ENCODE measurements at regions not wholly inside any gene's neighbourhood (a gene's known extent, or its start where the extent isn't known, plus 50 kb on each side); places are given as distances from the start of the nearest gene placed in this dataset.

DNA sequence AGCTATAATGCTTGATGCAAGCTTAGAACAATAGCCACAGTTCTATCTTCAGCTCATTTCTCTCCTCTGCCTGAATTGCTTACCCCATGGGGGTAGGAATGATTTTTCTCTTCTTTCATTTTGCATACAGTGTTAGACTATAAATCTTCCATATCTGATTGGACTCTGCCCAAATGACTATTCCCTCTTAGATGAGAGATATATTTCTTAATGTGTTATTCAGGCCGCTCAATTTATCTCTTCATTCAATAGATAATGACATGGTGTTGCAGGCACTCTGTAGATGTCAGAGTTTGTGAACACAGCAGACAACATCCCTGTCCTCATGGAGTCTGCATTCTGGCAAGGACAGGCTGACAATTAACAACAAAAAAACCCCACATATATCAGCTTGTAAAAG is 443.7 kb upstream of the CELF4 start:
- no peak for DNase-seq (ENCODE audit: low read depth, low spot score)

DNA sequence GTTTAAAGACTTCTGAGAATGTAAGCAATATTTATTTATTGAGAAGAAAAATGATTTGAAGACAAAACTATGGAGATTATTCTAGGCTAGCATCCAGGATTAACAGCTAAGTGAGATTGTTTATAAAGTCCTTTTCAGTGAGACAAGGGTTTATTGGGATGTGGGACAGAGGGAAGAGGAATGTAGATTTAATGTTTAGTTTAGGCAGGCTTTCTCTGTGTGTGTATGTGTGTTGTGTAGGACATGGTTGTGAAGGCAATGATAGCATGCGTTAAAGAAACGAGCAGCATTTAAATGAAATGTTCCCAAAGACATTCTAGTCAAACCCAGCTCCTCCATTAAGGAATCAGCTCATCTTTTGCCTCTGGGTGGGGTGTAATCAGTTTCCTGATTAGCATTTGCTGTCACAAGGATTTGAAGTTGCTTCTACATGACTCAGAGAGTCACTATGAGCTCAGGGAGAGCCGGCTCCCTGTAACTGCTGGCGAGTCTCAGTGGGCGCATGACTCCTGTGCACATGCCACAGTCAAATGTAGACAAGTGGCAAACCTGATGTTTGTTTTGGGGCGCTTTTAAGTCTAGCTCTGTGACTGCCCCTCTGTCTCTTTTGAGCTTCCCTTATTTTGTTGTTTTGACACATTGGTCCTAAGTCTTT is 442.2 kb upstream of the CELF4 start:
- DNase-seq (ENCODE audit: low read depth, low spot score), result no peak

DNA sequence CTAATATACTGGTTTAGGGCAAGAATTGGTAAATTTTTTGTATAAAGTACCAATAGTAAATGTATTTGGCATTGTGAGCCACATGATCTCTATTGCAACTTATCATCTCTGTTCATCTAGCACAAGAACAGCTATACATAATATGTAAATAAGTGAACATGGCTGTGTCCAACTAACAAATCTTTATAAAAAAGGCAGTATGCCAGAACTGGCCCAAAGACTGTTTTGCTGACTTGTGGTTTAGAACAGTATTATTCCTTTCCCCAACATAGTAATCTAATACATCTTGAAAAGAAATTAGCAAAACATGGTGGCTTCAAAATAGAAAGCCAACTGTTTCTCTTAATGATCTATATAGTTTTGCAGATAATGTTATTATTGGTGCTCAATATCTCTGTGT is 441.4 kb upstream of the CELF4 start:
- DNase-seq (ENCODE audit: low read depth, low spot score), result no peak

DNA sequence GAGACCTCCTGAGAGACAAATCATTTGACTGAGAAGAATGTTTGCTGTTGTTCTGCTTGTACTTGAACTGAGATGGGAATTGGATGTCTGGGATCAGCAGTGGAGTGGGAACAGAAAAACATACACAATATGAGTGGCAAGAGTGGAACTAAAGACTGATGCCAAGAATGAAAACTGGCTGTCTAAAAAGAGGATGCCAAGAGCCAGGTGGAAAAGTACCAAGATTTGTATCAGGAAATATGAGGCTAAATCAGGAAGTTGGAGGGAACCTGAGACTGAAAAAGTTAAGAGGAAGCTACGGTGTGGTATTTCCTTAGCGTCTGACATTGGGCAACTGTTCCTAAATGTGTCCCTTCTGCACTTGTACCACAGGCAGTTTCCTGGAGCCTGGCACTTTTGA is 440.9 kb upstream of the CELF4 start:
- DNase-seq (ENCODE audit: low read depth, low spot score), result no peak

DNA sequence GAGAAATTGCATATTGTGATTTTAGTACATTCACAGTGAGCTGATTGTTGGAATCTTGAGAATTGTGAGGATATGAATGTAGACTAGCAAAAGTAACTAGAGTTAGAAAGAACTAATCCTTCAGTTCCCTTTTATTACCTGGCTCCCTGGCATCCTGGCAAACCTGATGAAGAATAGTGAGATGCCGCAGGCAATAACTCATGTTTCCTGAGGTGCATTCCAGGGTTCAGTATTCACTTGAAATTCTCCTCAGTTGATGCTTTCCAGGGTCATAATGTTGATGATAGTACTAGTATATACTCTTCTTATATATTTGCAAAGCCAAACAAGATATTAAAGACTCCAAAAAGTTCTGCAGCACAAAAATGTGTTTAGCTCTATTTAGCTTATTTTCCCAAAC is 432.1 kb upstream of the CELF4 start:
- DNase-seq (ENCODE audit: low read depth, low spot score), result no peak

DNA sequence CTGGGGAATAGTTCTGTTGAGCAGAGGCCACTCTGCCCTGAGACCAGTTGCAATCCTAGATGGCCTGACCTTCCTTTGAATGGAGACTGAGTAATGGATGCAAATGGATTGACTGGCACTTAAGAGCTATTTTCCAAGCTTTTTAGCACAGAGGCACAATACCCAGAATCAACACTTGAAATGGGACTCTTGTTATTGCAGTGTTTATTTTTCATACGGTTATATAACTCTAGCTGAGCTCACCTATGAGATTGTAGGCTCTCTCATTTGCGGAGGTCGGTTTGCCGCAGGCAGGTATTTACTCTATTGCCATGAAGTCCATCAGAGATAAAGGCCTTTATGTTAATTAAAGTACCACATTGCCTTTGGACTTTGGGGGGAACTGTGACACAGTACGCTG is 422.3 kb upstream of the CELF4 start:
- no peak for DNase-seq (ENCODE audit: low read depth, low spot score)

DNA sequence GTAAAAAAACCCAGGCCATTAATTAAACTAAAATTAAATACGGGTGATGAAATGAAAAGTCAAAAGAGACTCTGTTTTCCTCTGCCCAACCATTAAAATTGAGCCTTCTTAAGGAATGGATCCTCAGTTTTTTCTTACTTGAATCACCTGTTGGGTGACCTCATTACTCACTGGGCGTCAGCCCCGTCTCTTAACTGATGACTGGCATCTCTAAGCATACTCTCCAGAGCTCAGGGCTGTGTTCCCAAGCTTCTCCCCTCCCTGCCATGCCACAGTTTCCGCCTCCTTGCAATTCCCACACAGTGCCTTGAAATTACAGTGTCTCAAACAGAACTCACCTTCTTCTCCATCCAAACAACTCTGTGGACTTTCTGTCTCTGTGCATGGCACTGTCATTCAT is 421.1 kb upstream of the CELF4 start:
- no peak for DNase-seq (ENCODE audit: low read depth, low spot score)

DNA sequence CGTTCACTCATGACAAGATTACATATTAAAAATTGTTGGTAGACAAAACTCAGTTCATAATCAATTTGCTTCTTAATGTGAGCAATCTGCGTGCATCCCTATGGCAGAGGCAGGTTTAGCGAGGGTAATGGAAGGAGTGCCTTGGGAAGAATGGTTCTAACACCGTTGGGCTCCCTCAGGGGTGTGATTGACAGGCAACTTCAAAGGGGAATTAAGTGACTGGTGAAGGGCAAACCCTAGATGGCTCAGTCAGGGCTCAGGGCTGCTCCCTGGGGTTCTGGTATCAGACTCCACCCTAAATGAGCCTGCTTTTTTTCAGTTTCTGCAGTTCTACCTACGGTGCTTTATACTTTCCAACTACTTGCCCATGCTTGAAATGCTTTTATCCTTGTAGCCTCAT is 419.5 kb upstream of the CELF4 start:
- DNase-seq (ENCODE audit: low read depth, low spot score), result no peak

DNA sequence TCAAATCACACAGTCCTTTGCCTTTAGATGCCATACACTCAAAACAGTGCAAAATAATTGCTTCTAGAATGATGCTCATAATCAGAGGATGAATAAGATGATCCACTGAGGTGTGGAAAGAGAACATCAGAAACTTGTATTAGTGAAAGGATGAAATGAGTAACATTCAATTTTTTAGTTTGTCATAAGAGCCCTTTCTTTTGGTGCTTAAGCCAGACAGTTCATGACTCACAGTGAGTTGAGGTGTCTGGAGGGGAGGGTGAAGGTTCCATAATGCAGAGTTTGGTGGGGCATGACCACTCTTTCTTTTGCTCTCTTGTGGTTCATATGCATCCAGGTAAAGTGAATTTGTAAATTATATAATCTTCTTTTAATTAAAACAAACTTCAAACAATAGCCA is 415.0 kb upstream of the CELF4 start:
- DNase-seq (ENCODE audit: low read depth, low spot score), result no peak

DNA sequence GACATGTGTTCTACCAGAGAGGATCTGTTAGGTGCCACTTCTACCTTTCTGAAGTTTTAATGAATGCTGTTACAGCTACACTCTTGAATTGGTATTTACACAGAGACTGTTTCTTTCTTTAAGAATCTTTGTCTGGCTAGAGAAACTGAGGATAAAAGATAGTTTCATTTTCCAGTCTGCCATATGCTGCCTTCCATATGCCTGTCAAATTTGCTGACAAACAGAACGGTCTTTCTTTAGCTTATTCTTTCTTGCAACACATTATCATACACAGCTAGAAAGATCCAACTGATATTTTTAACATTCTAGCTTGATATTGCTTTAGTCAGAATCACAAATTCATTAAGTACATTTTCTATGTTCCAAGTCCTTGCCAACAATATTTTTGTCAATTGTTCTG is 409.8 kb upstream of the CELF4 start:
- no peak for DNase-seq (ENCODE audit: low read depth, low spot score)

DNA sequence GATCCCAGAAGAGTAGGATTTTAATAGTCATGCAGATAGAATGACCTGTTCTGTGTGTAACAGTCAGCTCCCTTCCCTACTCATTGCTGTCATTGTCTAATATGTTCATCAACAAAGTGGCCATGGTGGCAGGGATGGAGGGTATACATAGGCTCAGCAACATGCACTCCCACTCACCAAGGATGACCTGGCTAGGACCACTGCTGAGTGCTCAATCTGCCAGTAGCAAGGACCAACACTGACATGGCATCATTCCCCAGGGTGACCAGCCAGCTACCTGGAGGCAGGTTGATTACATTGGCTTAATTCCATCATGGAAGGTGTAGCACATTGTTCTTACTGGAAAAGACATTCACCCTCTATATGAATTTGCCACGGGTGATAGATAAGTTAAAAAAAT is 401.7 kb upstream of the CELF4 start:
- no peak for DNase-seq (ENCODE audit: low read depth, low spot score)

DNA sequence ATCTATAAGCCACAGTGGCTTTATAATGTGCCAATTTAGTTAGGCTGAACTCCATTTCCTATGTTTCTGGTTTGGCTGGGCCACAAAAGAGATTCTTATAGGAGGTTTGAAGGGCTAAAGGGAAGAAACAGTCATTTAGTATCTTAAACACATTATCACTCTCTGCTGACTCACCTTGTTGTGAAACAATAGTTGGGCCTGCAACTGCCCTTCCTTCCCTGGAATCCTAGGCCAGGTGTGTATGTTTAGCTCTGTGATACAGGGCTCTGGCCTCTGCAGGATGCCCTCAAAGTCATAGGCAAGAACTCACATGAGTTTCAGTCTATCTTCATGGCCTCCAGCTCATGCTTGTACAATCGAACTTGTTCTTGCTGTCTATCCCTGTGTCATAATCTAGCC is 400.0 kb upstream of the CELF4 start:
- no peak for DNase-seq (ENCODE audit: low read depth, low spot score)

DNA sequence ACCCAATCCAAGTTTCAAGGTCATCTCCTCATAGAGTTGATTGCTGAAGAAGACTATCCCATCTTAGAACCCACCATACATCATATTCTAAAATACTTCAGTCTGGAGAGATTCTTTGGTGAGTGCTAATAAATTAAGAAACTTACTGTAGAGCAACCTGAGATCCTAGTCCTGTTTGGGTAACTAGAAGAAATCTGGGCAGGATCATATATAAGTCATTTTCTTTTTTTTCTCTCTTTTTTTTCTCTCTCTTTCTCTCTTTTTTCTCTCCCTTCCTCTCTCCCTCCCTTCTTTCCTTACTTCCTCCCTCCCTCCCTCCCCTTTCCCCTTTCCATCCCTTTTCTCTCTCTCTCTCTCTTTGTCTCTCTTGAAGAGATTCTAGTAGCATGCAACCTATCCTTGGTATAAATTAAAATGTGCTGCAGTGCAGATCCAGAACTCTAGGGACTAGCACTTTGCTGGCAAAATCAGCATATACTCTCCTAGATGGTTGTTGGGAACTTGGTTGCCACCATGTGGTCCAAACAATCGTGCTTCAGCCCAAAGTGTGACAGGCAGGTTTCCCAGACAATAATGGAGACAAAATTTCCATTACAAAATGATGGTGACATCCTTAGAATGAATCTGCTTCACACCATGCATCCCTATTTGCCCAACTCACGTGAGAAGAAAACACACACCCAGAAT is 399.4 kb upstream of the CELF4 start:
- DNase-seq (ENCODE audit: low read depth, low spot score), result no peak

DNA sequence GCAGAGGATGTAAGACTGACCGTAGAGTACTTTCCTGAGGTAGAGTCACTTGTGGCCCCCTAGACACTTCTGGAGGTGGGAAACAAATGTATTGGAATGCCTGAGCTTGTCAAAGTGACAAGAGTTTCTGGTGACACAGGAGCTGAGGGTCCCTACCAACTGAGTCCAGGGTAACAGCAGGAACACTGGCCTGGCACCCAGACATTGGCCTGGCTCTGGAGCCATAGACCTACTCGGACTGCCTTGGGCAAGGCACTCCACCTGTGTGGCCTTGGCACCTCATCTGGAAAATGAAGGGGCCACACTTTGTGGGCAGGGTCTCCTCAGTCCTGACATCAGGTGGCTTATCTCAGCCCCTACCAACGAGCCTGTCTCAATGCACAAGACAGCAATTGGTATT is 398.2 kb upstream of the CELF4 start:
- DNase-seq (ENCODE audit: low read depth, low spot score), result no peak

DNA sequence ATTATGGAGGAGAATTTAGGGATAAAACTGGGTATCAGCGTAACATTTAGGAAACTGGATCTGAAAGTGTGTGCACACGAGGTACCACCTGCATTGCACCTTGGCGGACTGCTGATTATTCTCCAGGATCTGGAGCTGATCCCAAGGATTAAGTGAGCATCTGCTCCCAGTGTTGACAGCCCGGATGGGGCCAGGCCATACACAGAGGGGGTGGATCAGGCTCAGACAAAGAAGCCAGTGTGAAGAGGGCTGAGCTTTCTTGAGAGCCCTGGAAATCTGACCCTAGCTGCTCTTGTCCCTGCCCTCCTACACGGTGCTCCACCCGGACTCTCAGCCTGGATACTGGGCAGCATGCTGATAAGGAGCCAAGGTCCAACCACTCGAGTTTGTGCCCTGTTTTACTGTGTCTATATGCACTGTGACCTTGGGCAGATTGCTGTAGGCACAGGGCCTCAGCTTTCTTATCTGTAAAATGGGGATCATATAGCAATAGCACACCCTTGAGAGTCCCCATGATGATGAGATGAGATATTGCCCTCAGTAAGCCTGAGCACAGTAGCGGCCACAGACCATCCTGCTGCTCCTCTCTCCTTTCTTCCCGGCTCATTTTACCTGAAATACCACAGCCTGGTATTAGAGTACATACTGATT is 396.8 kb upstream of the CELF4 start:
- no peak for DNase-seq (ENCODE audit: low read depth, low spot score)

DNA sequence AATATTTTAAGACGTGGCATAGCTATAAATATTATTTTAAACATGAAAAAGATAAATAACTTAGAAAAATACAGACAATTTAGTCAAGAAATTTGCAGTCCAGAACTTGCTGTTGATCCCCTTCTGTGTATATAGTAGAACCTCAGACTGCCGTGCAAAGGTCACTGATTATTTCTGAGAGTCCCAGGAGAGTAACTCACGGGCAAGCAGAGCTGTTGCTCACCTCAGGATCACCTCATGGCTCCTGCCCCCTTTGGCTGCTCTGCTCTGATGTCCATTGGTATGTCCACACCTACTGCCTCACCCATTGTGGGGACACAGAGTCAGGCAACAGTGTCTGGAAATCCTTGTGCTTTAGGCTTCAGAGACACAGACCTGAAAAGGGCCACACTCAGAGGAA is 392.9 kb upstream of the CELF4 start:
- DNase-seq (ENCODE audit: low read depth, low spot score), result no peak

DNA sequence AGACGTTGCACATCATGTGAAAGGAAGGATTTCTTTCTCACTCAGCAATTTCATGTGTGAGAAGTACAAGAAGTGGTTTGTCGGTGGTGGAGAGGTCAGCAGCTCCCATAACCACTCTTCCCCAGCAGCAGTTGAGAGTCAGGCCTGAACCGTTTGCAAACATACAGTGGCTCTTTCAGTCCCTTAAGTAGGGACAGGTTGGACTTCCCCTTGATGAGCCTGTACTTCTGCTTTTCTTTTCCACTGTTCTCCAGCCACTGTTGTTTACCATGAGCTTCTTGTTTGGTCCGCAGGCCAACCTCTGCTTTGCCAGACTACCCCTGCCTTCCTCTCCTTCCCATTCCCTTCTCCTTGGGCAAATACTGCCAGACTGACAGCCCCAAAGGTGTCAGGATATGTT is 391.3 kb upstream of the CELF4 start:
- no peak for DNase-seq (ENCODE audit: low read depth, low spot score)

DNA sequence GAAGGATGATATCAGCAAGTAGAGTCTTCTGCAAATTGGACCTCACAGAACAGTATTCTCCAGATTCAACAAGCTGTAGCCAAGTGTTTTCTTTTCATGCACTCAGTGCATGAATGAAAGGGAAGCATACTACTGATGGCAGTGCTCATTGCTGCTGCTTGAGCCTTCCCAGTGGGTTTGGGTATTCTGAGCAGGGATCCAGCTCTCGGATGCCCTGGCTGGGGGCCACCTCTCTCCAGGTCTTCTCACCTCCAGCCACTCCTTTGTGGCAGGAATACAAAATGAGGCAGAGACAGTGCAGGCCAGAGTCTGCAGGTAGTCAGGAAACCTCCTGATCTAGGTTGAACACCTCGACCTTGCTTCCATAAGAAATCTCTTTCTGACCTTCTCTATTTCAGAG is 390.4 kb upstream of the CELF4 start:
- no peak for DNase-seq (ENCODE audit: low read depth, low spot score)

DNA sequence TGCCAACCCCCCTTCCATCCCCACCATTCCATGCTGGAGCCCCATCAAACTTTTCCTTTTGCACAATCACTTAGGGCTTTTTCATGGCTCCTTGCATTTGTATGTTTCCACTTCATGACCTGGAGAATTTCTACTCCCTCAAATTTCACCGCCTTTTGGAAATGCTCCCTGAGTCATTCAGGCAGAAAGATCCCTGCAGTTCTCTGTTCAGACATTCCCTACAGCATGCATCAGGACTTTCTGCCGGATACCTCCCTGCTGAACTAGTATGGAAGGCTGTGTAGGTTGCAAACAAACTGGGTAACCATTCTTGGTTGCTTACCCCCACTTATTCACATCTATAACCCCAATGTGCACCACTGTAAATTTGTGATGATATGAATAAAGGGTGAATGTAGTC is 389.6 kb upstream of the CELF4 start:
- no peak for DNase-seq (ENCODE audit: low read depth, low spot score)

DNA sequence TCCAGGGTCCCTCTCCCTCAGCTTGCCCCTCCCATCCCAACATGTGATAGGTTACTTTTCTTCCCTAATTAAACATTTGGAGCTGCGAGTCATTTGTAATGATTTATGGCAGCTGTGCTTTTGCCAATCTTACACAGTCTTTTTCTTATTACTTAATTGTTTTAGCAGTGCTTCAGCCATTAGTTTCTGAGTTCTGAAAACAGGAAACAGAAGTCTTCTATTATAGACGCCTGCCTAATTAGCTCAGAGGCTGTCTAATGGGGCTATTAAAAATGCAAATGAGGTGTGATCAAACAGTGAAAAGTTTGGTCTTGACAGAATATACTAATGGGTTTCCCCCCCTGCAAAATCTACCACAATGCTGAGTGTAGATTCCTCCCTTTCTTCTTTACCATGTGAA is 388.3 kb upstream of the CELF4 start:
- DNase-seq (ENCODE audit: low read depth, low spot score), result no peak

DNA sequence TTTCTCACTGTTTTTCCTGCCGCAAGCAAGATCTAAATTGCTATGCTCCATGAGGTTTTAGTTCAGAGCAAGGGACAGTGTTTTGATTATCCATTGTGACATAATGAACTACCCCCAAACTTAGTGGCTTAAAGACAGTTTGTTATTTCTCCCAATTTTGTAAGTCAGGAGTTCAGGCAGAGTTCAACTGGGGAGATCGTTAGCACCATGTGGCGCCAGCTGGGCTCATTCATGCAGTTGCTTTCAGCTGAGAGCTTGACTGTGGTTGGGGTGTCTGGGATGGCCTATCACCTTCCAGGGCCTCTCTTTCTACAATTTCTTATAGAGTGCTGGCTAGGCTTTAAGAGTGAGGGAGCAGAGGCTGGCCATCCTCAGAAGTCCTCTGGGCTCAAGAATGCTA is 382.9 kb upstream of the CELF4 start:
- no peak for DNase-seq (ENCODE audit: low read depth, low spot score)

DNA sequence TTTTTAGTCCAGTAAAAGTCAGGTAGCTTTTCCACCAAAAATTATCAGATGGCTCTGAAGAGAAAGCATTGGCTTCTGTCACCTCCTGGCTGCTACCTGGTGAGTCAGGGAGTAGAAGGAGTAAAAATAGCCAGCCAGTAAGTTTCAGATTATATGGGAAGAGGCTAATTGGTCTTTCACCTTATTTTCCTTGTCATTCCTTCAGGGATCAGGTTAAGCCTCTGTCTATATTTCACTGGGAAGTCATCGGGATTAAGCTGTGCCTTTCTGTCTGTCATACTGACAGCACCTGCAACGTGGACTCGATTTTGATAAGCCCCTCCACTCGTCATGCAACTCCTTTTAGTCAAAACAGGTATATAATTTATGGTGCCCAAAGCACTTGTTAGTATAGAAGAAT is 380.7 kb upstream of the CELF4 start:
- DNase-seq (ENCODE audit: low read depth, low spot score), result no peak

DNA sequence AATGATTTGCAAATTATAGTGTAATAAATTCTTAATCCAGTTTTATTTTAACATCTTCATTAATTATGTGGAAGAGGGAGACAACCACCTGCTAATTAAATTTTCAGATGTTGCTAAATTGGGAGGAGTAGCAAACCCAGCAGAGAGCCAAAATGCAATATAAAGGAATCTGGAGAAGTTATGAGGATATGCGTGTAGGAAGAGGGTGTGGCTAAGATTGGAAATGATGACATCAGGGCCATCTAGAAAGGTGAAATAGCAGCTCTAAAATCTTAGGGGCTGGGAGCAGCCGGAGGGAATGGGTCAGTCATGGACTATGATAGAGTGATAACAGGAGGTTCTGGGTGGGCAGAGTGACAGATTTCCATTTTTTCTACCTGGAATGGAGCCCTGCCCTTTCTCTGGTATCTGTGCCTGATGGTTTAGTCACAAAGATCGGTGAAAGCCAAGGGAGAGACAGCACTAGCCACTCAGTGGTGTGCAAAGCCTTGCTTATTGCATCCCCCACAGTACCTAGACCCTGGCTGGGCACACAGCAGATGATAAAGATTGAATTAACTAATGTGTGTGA is 379.2 kb upstream of the CELF4 start:
- DNase-seq (ENCODE audit: low read depth, low spot score), result no peak
